ENCODE measurements at regions not wholly inside any gene's neighbourhood (a gene's known extent, or its start where the extent isn't known, plus 50 kb on each side); places are given as distances from the start of the nearest gene placed in this dataset.

DNA sequence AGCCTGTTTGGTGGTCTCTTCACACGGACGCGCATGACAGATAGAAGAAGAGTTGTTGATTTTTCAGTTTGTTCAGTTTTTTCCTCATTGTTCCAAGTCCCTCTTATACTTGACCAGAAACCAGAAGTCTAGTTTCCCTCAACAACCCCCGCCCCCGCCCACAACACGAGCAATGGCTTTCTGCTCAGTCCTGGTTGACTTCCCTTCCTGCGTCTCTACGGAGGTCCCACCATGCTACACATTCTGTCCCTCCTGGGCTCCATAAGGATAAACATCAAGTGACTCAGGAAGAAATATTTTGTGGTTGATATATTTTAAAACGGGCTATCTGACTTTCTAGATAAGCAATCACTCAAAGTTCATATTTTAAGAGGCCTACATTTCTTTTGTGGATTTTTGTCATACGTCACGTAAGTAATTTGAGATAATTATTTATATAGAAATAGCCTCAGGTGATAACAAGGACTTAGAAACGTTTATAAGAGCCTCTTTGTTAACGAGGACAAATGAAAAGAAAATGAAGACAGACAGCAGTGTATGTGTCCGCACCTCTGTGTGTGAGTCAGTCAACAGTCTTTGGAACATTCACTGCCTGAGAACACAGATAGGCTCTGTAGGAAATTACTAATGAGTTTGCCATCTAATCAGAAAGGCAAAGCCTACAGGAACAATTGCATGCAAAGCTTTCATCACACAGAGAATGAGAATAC is 214.4 kb downstream of the RAP2A start:
- no peak for TF ChIP-seq SIN3A (IDR thresholded peaks at IDR 0.05; ENCODE audit: borderline replicate concordance, insufficient read depth, low read length)
- TF ChIP-seq POLR2AphosphoS5 (IDR thresholded peaks at IDR 0.05; ENCODE audit: low read depth, low read length), result no peak
- TF ChIP-seq TAF1 (IDR thresholded peaks at IDR 0.05; ENCODE audit: borderline replicate concordance, insufficient read depth, low read length), result no peak
- TF ChIP-seq FOXP2 (optimal IDR thresholded peaks at IDR 0.05; ENCODE audit: borderline replicate concordance, extremely low read depth, extremely low read length, insufficient read depth), result no peak
- TF ChIP-seq, protein P1, sequence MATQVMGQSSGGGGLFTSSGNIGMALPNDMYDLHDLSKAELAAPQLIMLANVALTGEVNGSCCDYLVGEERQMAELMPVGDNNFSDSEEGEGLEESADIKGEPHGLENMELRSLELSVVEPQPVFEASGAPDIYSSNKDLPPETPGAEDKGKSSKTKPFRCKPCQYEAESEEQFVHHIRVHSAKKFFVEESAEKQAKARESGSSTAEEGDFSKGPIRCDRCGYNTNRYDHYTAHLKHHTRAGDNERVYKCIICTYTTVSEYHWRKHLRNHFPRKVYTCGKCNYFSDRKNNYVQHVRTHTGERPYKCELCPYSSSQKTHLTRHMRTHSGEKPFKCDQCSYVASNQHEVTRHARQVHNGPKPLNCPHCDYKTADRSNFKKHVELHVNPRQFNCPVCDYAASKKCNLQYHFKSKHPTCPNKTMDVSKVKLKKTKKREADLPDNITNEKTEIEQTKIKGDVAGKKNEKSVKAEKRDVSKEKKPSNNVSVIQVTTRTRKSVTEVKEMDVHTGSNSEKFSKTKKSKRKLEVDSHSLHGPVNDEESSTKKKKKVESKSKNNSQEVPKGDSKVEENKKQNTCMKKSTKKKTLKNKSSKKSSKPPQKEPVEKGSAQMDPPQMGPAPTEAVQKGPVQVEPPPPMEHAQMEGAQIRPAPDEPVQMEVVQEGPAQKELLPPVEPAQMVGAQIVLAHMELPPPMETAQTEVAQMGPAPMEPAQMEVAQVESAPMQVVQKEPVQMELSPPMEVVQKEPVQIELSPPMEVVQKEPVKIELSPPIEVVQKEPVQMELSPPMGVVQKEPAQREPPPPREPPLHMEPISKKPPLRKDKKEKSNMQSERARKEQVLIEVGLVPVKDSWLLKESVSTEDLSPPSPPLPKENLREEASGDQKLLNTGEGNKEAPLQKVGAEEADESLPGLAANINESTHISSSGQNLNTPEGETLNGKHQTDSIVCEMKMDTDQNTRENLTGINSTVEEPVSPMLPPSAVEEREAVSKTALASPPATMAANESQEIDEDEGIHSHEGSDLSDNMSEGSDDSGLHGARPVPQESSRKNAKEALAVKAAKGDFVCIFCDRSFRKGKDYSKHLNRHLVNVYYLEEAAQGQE (IDR thresholded peaks at IDR 0.05; ENCODE audit: insufficient read depth in 1 of 2, low read depth in 2 of 2, low read length in 2 of 2), result no peak

Data from PFSK-1 (cell line).